ENCODE measurements at regions not wholly inside any gene's neighbourhood (a gene's known extent, or its start where the extent isn't known, plus 50 kb on each side); places are given as distances from the start of the nearest gene placed in this dataset.

DNA sequence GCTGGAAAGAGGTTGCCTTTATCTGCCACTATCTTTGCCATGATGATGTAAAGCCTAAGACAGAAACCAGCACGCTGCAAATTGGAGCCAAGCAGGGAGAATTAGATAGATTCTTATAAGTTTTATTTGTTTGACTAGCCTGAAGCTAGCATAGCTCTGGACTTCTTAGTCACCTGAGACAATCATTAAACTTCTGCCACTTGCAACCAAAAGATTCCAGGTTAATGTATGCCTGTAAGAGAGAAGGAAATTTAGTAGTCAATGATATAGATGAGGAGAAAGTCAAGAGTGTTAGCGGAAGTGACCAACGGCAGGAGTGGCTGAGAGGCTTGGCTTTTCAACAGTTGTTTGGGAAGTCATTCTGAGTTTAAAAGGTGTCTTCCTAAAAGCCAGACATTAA lies 1106.6 kb downstream of the VRK1 start:
- H3K4me3 Mint-ChIP-seq = no peak overlapping the region
- no peaks in the 10 kb centered on the region for H3K36me3 Mint-ChIP-seq
- ChIA-PET CTCF (interaction anchor here (0.6 kb wide), 1 partner anchor 12 kb away, joined by 9 read pairs; no protein-coding TSS in a partner anchor), POLR2A (no interaction called here)
- ATAC-seq (no peak), DNase-seq (ENCODE audit: low spot score) (no peak)
- TF ChIP-seq ZNF232 (CRISPR knock-in tag; IDR thresholded peaks at IDR 0.05) = no peak
- TF ChIP-seq, protein P1, sequence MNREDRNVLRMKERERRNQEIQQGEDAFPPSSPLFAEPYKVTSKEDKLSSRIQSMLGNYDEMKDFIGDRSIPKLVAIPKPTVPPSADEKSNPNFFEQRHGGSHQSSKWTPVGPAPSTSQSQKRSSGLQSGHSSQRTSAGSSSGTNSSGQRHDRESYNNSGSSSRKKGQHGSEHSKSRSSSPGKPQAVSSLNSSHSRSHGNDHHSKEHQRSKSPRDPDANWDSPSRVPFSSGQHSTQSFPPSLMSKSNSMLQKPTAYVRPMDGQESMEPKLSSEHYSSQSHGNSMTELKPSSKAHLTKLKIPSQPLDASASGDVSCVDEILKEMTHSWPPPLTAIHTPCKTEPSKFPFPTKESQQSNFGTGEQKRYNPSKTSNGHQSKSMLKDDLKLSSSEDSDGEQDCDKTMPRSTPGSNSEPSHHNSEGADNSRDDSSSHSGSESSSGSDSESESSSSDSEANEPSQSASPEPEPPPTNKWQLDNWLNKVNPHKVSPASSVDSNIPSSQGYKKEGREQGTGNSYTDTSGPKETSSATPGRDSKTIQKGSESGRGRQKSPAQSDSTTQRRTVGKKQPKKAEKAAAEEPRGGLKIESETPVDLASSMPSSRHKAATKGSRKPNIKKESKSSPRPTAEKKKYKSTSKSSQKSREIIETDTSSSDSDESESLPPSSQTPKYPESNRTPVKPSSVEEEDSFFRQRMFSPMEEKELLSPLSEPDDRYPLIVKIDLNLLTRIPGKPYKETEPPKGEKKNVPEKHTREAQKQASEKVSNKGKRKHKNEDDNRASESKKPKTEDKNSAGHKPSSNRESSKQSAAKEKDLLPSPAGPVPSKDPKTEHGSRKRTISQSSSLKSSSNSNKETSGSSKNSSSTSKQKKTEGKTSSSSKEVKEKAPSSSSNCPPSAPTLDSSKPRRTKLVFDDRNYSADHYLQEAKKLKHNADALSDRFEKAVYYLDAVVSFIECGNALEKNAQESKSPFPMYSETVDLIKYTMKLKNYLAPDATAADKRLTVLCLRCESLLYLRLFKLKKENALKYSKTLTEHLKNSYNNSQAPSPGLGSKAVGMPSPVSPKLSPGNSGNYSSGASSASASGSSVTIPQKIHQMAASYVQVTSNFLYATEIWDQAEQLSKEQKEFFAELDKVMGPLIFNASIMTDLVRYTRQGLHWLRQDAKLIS (CRISPR knock-in tag; IDR thresholded peaks at IDR 0.05; ENCODE audit: borderline replicate concordance) = no peak
- TF ChIP-seq MAX (CRISPR knock-in tag; IDR thresholded peaks at IDR 0.05) = no peak
- no peak for TF ChIP-seq FOXJ3 (CRISPR knock-in tag; IDR thresholded peaks at IDR 0.05; ENCODE audit: borderline replicate concordance)
- no peak for TF ChIP-seq CREB1 (CRISPR knock-in tag; IDR thresholded peaks at IDR 0.05)
- TF ChIP-seq ATF1 (CRISPR knock-in tag; IDR thresholded peaks at IDR 0.05) = no peak
- no peak for TF ChIP-seq NFE2L1 (CRISPR knock-in tag; IDR thresholded peaks at IDR 0.05)
- no peak for TF ChIP-seq SOX15 (CRISPR knock-in tag; IDR thresholded peaks at IDR 0.05)
- no peak overlapping the region for H3K27ac Mint-ChIP-seq
- H3K27me3 Mint-ChIP-seq (ENCODE audit: low read depth) = no peaks in the 10 kb centered on the region
- peaks cover 9% of the 10 kb centered on the region for H3K9me3 Mint-ChIP-seq
- peaks cover 8% of the 10 kb centered on the region; the same call in 1 of the 2 replicates for H3K4me1 Mint-ChIP-seq

DNA sequence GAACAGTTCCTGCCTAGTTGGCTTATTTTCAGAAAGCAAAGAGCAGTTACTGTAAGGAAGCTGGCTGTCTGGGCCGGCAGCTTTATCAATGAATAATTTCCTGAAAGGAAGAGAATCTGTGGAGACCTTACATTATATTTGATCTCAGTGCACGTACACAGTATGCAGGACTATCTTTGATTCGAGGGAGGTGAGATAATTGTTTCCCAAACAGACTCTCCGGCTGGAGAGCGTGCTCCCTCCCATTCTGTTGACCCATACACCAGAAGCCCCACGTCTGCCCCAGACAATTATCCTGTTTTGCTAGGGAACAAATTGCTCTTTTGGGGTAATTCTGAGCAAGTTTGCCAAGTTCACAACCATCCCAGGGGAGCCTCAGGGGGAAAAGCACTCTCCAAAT lies 1115.0 kb downstream of the VRK1 start:
- POLR2A ChIA-PET = no interaction called here
- Mint-ChIP-seq H3K9me3 (peaks cover 19% of the 10 kb centered on the region), H3K36me3 (no peaks in the 10 kb centered on the region), H3K4me3 (no peak overlapping the region), H3K27ac (no peak overlapping the region), H3K27me3 (ENCODE audit: low read depth) (no peaks in the 10 kb centered on the region), H3K4me1 (peaks cover 16% of the 10 kb centered on the region)
- TF ChIP-seq FOXP4 (CRISPR knock-in tag; IDR thresholded peaks at IDR 0.05) = no peak
- no peak for TF ChIP-seq ZNF423 (CRISPR knock-in tag; IDR thresholded peaks at IDR 0.05)
- TF ChIP-seq TCF7 (CRISPR knock-in tag; IDR thresholded peaks at IDR 0.05; ENCODE audit: low read depth) = no peak
- no peak for TF ChIP-seq ZNF138 (CRISPR knock-in tag; conservative IDR thresholded peaks at IDR 0.05)
- TF ChIP-seq ZNF281 (CRISPR knock-in tag; IDR thresholded peaks at IDR 0.05) = no peak
- no peak for TF ChIP-seq ZNF425 (CRISPR knock-in tag; conservative IDR thresholded peaks at IDR 0.05)
- no peak for TF ChIP-seq ATF2 (CRISPR knock-in tag; IDR thresholded peaks at IDR 0.05; ENCODE audit: borderline replicate concordance, low read depth)
- DNase-seq (ENCODE audit: low spot score) (no peak), ATAC-seq (no peak)
- CTCF ChIA-PET = no interaction called here

Data from WTC11 (cell line).